HEK293 (cell line): ENCODE measurements at regions not wholly inside any gene's neighbourhood (a gene's known extent, or its start where the extent isn't known, plus 50 kb on each side); places are given as distances from the start of the nearest gene placed in this dataset.

ENCODE experiments used
- CTCF ChIP-seq: fragments of 450-650 bp; formaldehyde crosslinking; IDR thresholded peaks from 2 replicates; pipeline ENCODE4 v1.5.1; 2016; ENCODE audit warnings: missing biosample characterization, missing genetic modification characterization
- MYNN ChIP-seq: fragments of 450-650 bp; formaldehyde crosslinking; IDR thresholded peaks from 2 replicates; pipeline ENCODE4 v1.5.1; 2016; ENCODE audit warnings: missing biosample characterization, missing genetic modification characterization, borderline replicate concordance
- PBX3 ChIP-seq: sonication (generic); formaldehyde crosslinking; IDR thresholded peaks from 2 replicates; pipeline ENCODE4 v1.8.1; 2022; ENCODE audit warnings: mild to moderate bottlenecking, moderate library complexity, missing genetic modification reagents
- REST ChIP-seq: fragments of 450-650 bp; formaldehyde crosslinking; IDR thresholded peaks from 2 replicates; pipeline ENCODE4 v1.5.1; 2016; ENCODE audit warnings: missing biosample characterization, missing genetic modification characterization
- YY1 ChIP-seq: fragments of 450-650 bp; formaldehyde crosslinking; IDR thresholded peaks from 2 replicates; pipeline ENCODE4 v1.5.1; 2018; ENCODE audit warnings: missing biosample characterization, missing genetic modification characterization
- ZBTB10 ChIP-seq: fragments of 450-650 bp; formaldehyde crosslinking; IDR thresholded peaks from 2 replicates; pipeline ENCODE4 v1.5.1; 2016; ENCODE audit warnings: missing biosample characterization, missing genetic modification characterization
- ZBTB26 ChIP-seq: fragments of 450-650 bp; formaldehyde crosslinking; optimal IDR thresholded peaks from 2 replicates; pipeline ENCODE3; 2016; ENCODE audit warnings: missing biosample characterization, mild to moderate bottlenecking, missing genetic modification characterization
- ZFP37 ChIP-seq: fragments of 450-650 bp; formaldehyde crosslinking; IDR thresholded peaks from 2 replicates; pipeline ENCODE4 v1.5.1; 2016; ENCODE audit warnings: missing biosample characterization, missing genetic modification characterization
- ZNF10 ChIP-seq: fragments of 450-650 bp; formaldehyde crosslinking; IDR thresholded peaks from 2 replicates; pipeline ENCODE4 v1.5.1; 2017; ENCODE audit warnings: missing biosample characterization, missing genetic modification characterization
- ZNF211 ChIP-seq: fragments of 450-650 bp; formaldehyde crosslinking; IDR thresholded peaks from 2 replicates; pipeline ENCODE4 v1.5.1; 2016; ENCODE audit warnings: low read depth, missing biosample characterization, missing genetic modification characterization
- ZNF48 ChIP-seq: fragments of 450-650 bp; formaldehyde crosslinking; IDR thresholded peaks from 2 replicates; pipeline ENCODE4 v1.5.1; 2016; ENCODE audit warnings: missing biosample characterization, missing genetic modification characterization
- ZNF704 ChIP-seq: fragments of 450-650 bp; formaldehyde crosslinking; IDR thresholded peaks from 2 replicates; pipeline ENCODE4 v1.5.1; 2016; ENCODE audit warnings: missing biosample characterization, missing genetic modification characterization
- ZSCAN18 ChIP-seq: fragments of 450-650 bp; formaldehyde crosslinking; IDR thresholded peaks from 2 replicates; pipeline ENCODE4 v1.5.1; 2016; ENCODE audit warnings: missing biosample characterization, missing genetic modification characterization
- ZSCAN5A ChIP-seq: fragments of 450-650 bp; formaldehyde crosslinking; IDR thresholded peaks from 2 replicates; pipeline ENCODE4 v1.5.1; 2016; ENCODE audit warnings: missing biosample characterization, missing genetic modification characterization

GRCh38 chr11:15903246-15903645 lies 453.1 kb downstream of the SOX6 start:
- TF ChIP-seq CTCF (tag by site-specific recombination) (no peak), ZNF48 (tag by site-specific recombination) (no peak), ZFP37 (tag by site-specific recombination) (no peak), ZNF211 (tag by site-specific recombination) (no peak), ZSCAN18 (tag by site-specific recombination) (no peak), ZBTB10 (tag by site-specific recombination) (no peak), REST (no peak), MYNN (tag by site-specific recombination) (no peak), ZNF10 (tag by site-specific recombination) (no peak), ZBTB26 (no peak), ZSCAN5A (tag by site-specific recombination) (no peak), ZNF704 (tag by site-specific recombination) (no peak), YY1 (tag by site-specific recombination) (no peak), PBX3 (CRISPR knock-in tag) (no peak)
